ENCODE measurements at regions not wholly inside any gene's neighbourhood (a gene's known extent, or its start where the extent isn't known, plus 50 kb on each side); places are given as distances from the start of the nearest gene placed in this dataset.
"Not testable (repeated sequence)": the region's sequence is repeated elsewhere in the genome, so short reads cannot be mapped to it uniquely, and the experiment has no call there.

GRCh38 chr14:43370565-43370896 lies 1136.6 kb downstream of the FSCB start:
- TF ChIP-seq POLR2A, CTCF (IDR thresholded peaks at IDR 0.05): not testable (repeated sequence)
